NOMO-1 treated with dmso at 0.1 percent for 144 hours (cell line): ENCODE measurements at regions not wholly inside any gene's neighbourhood (a gene's known extent, or its start where the extent isn't known, plus 50 kb on each side); places are given as distances from the start of the nearest gene placed in this dataset.

Source experiments
- DNase-seq: peaks from one replicate; lab custom pipeline; 2025; ENCODE audit not compliant: unreplicated experiment; lab: John Stamatoyannopoulos, UW

DNA sequence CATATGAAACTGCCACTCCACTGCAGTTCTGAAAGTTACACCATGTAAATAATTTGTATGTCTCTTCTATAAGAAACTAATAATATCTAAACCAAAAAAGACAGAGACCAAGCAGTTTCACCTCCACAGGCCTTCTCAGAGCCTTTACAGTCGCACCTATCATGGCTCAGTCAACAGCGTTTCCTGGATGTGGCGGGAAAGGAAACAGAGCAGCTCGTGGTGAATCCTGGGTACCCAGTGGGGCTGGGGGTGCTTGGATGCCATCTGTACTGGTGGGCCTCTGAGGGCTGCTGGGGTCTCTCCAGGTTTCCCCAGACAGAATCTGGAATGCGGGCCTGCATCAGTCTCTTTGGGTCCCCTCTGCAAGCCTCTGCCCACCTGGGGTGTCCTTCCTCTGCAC lies 100.2 kb upstream of the CASZ1 start:
- no peak for DNase-seq

DNA sequence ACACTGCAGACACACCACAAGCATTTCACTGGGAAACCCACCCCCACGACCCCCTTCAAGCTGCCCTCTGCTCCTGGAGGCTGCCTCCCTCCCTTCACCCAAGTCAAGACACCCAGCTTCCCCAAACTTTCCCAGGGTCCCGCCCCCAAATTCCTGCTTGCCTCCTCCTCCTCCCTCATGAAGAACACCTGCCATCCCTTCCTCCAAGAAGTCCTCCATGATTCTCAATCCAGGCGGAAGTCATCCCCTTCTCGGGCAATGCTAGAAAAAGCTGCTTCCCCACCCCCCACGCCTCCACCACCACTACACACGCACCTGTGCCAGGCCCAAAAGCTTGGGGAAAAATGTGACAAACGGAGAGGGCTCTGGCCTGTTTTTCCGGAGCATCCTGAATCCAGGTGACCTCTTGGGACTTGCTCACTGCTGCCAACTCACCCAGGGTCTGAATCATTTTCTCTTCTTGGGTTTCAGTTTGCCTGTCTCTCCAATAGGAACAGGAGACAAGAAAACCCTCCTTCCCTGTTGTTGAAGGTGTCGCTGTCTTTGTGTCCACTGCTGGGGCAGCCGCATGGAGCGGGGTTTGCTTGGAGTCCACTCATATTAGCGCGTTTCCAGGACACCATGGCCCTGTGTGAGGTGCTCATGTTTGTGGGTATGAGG lies 101.0 kb upstream of the CASZ1 start:
- DNase-seq = no peak

DNA sequence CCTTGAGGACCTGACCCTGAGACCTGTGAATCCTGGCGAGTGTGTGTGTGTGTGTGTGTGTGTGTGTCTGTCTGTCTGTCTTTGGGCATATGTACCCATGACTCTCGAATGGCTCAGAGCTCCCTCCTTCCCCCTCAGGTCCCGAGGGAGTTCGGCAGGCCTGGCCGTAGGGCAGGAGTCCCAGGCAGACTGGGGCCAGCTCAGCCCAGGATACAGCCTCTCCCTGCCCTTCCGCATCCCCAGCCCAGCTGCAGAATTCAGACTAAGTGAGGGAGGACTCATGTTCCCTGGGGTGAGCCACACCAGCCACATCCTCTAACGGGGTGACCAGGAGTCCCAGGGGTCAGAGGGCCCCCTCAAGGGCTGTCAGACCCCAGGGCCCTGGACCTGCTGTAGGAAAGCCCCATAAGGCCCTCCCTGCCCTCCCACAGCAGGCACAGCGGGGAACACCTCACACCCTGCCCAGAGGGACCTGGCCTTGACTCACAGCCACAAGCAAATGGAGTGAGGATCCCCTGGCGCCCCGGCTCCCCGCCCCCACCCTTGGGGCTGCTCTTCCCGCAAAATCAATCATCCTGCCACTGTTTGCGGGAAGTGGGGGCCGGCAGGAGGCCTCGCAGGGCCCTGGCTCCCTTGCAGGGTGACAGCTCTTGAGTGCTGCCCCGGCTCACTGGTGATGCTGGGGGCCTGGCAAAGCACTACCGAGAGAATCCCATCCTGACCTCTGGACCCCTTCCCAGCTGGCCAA lies 101.7 kb upstream of the CASZ1 start:
- DNase-seq = no peak

- DNase-seq = no peak
Observed at GRCh38 chr1:10898921-10899320, 102.5 kb upstream of the CASZ1 start.

DNA sequence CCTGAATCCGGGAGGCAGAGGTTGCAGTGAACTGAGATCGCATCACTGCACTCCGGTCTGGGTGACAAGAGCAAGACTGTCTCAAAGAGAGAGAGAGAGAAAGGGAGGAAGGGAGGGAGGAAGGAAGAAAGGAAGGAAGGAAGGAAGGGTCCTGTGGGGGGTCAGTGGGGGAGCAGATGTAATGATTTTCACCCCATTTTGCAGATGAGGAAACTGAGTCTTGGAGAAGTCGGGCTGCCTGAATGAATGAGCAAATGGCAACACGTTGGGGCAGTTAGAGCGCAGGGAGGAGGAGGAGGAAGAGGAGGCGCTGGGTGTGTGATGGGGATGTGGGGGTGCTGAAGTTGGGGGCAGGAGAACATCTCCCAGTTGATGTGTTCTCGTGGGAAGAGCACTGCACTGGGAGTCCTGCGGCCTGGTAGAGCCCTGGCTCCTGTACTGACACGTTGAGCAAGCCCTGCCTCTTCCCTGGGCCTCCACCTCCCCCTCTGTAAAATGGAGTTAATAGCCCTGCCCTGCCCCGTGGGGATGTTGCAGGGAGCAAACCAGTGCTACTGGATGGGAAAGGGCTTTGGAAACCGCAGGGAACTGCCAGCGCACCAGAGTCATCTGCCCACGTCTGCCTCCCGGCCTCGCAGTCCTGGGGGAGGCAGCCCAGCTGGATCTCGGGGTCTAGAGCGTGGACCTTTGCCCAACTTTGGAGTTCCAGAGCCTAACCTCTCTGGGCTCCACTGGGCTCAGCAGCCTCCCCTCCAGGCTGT lies 103.2 kb upstream of the CASZ1 start:
- no peak for DNase-seq

- DNase-seq = no peak
Observed at GRCh38 chr1:10900251-10900651, 103.8 kb upstream of the CASZ1 start.

DNA sequence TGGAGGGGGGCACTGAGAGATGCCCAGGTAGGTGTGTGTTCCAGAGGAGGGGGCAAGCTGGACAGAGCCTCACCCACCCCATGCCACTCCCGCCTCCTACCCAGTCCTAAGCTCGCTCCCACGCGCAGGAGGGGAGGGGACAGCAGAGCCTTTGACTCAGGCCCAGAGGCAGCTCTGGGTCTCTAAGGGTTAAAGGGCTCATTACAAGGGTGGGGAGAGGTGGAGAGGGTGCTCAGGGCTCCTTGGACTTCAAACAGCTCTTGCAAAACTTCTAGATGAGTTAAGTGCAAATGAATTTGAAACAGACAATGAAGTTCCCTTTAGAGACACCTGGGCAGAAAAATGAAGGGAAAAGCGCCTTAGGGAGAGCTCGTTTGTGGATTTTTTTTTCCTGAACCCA lies 104.2 kb upstream of the CASZ1 start:
- DNase-seq = no peak

GRCh38 chr1:10901091-10901890 lies 104.8 kb upstream of the CASZ1 start:
- no peak for DNase-seq

DNA sequence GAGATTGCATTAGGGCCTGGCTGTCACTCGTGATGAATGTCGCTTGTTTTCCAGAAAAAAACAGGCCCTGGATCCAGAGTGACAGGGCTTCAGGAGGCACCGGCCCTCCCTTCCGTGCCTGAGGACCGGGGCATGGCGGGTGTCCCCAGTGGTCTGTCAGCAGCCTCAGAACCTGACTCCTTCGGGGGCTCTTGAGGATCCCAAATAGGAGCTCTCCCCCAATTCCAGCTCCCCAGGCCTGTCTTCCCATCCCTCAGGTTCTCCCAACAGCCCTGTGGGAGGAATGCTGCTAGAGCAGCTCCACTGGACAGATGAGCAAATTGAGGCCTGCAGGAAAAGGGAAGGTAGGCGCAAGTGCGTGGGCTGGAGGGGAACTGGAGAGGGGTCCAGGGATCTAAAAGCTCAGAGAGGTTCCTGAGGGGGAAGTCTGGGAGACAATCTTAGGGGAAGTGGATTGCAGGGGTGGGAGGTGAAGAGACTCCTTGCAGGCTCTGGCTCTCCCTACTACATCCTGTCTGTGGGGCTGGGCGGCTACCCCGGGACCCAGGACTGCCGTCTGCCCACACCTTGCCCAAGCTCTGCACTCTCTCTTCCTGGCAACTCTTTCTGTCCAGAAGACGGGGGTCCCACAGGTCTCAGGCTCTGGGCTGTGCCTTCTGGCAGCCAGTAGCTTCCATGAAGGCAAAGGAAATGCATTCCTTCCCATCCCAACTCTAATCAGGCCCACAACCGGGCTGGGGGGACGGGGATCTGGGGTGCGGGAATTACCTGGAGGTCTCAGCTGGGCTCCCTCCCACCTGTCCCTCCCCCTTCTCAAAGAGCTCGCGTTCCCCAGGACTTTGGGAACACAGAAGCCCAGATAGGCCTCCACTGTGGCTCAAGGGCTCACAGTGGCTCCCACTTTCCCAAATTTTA lies 105.7 kb upstream of the CASZ1 start:
- DNase-seq = no peak

DNA sequence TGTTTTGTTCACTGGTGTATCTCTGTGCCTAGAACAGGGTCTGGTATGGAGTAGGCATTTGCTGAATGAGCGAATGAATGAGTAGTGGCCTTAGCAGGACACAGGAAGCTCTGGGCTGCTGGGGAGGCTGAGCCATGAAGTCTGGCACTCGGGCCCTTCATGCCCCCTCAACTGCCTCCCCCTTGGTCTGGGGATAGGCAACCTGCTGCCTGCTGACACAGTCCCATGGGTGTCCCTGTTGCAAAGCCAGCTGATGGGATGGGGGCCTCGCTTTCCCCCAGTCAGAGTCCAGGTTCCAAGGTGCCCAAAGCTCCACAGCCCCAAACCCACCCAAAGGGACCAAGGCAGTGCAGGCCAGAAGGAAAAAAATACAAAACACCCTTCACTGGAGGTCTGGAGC lies 107.0 kb upstream of the CASZ1 start:
- DNase-seq = no peak

DNA sequence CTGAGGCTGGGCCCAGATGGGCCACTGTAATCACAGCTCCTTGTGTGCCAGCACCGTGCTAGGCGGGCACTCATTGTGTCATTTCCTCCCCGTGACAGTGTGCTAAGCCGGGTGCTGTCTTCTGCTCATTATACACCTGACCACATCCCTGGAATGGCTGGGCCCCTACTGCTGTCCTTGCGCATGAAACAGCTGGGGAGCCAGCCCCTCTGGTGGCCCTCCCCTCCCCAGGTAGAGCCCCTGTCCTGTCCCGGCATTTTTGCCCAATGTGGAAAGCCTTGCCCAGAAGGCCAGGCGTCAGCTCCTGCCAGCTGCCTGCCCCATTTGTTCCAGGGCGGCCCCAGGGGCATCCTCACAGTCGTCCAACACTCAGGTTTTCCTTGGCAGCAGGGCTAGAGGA lies 107.4 kb upstream of the CASZ1 start:
- no peak for DNase-seq

DNA sequence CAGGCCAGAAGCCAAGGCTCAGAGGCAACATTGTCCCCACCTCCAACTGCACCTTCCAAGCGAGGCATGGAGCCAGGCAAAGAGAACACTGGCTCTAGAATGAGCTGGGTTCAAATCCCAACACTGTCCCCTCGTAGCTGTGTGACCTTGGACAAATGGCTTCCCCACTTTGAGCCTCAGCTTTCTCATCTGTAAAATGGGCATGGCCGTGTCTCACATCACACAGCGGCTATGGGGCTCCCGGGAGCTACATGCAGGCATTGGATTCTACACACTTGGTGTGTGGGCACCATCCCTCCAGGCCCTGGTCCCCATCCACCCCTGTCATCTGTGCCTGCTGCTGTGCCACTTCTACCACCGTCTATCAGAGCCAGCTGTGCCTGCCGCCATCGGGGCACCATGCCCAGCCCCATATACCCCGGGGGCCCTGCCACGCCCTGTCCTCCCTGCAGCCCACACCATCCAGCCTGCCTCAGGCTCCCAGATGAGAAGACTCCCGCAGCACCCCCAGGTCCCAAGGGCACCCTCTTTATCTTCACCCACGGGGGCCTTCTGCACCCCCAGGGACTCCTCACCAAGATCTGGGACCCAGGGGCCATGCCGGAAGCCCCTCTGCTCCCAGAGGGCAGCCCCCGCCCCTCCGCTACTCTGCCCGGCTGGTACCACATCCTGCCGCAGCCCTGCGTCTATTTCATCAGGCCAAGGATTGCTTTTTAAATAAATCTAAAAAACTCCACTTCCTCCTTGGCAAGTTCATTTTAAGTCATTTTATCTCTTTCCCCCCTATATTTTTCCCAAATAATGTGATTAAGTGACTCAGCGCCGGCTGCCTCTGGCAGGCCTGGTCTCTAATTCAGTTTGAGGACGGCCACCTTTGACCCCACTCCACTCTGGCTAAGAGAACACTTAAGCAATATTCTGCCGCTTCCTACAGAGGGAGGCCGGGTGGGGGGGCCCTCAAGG lies 107.8 kb upstream of the TARDBP start:
- DNase-seq = peak; percentile 20

DNA sequence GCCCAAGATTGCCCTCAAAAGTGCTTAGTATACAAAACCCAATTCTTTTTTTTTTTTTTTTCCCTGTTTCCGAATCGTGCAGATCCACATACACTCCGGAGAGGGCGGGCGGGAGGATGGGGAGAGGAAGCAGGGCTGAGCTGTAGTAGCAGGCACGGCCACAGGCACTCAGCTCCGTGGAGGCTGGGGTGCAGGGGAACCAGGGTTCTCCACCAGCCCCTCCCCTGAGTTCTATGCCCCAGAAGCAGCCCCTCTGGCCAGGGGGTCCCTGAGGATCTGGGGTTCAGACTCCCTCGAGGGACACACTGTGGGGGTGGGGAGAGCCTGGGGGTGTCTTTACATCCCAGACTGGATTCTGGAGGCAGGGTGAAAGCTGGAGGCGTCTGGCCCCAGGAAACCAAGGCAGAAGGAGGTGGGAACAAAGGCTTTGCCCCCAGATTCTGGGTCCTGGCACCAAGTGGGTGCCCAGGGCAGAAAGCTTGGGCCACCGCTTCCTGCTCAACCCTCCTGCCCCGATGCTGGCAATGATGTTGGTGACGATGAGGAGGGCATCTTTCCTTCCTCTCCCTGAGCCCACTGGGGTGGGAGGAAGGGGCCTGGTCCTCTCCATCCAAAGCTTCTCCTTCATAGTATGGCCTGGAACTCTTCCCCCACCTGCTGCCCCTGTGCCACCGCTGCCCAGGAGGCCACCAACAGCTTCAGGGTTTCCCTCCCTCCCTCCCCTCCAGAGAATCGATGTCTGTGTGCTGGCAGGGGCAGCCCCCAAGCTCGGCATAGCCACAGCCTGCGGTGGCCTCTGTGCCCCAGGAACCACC lies 106.4 kb upstream of the TARDBP start:
- DNase-seq = no peak

DNA sequence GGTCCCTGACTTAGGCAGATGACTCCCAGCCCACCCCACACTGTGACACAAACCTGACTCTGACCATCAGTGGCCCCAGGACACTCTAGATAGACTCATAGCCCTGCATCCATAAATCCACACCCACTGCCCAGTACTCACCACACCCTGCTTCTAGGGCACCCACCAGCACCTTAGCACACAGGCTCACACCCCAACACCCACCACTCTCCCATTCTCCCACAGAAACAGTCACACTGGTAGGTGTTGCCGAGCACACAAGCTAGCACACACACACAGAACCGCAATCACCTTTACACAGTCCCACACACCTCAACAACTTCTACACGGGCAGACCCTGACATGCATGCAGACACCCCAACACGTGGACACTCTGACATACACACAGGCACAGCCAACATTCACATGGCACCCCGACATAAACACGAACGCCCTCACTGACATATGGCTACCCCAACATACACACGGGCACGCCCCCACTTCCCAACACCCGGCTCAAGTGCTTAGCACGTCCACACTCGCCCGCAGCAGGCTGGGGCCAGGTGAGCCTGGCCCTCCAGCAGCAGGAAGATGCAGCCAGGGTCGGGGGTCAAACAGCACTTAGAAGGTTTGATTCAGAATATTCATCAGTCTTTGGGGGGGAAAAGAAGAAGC lies 105.5 kb upstream of the TARDBP start:
- DNase-seq = no peak

DNA sequence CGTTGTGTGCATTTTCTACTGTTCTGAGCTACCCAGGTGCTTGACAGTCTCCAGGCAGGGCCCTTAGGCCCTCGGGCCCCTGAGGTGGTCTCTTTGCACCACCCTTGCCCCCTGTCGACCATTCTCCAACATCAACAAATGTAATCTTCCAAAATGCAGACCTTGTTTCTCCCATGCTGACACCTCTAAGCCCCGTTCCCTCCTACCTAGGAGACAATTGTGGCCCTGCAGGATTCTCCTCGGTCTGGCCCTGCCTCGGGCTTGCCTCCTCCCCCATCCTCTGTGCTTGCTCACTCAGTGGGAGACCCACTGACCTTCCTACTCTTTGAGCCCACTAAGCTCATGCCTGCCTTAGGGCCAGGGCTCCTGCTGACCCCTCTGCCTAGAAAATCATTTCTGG lies 104.2 kb upstream of the TARDBP start:
- DNase-seq = no peak

- no peak for DNase-seq
Observed at GRCh38 chr1:10909697-10910680, 102.5 kb upstream of the TARDBP start.
